Epithelial cell of esophagus (primary cell): ENCODE measurements at regions not wholly inside any gene's neighbourhood (a gene's known extent, or its start where the extent isn't known, plus 50 kb on each side); places are given as distances from the start of the nearest gene placed in this dataset.
A peak's percentile ranks its signal among the peaks of the same experiment; 100 is the strongest.

ENCODE experiments used
- DNase-seq: peaks from one replicate; pipeline ENCODE4 v3.0.0; 2010; ENCODE audit warnings: low read depth
- H3K4me3 ChIP-seq: 2 replicates; pipeline ENCODE4 v1.5.1; 2011; ENCODE audit warnings: mild to moderate bottlenecking, low read length, control low read depth
- CTCF ChIP-seq: IDR thresholded peaks from 2 replicates; pipeline ENCODE4 v1.5.1; 2011; ENCODE audit warnings: low read depth, mild to moderate bottlenecking, low read length, control low read depth, inconsistent platforms; ENCODE audit not compliant: insufficient read depth; ENCODE audit errors: missing control alignments

DNA sequence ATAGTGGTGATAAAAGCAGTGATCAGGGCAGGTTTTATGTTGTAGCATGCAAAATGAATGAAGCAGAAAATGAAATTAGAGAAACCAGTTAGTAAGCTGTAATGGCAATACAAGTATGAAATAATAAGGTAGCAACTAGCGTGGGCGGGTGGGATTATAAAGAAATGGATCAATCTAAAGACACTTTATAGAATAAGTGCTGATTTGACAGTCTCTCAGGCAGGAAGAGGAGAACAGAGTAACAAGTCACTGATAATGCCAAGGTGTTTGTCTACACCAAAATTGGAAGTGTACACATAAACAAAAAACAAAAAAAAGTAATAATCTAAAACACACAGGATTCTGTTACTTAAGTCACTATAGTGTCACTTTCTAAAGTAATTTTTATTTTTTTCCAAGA lies 51.0 kb upstream of the PCBP1 start:
- no peak for TF ChIP-seq CTCF
- no peak overlapping the region for H3K4me3 ChIP-seq
- DNase-seq = no peak

DNA sequence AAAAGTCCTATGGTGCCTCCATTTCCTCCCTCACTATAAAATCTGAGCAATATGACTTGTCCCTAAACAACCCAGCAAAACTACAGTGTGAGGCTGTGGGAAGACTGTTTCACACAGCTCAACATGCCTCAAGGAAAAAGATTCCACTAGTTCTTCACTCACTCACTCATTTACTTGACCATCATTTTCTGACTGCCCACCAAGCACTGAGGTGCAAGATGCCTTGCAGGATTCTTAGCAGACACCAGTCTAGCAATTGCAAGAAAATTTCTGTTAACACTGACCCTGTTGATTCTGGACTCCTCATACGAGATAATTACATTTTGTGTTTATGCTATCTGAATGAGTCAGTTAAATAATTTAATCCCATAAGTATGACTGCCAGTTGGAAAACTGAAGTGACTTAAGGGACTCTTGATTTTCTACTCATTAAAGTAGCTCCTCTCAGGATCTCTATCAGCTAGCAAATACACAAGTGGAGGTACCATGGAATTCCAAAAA lies 51.9 kb upstream of the PCBP1 start:
- DNase-seq = peak; percentile 10
- H3K4me3 ChIP-seq = no peak overlapping the region
- no peak for TF ChIP-seq CTCF

DNA sequence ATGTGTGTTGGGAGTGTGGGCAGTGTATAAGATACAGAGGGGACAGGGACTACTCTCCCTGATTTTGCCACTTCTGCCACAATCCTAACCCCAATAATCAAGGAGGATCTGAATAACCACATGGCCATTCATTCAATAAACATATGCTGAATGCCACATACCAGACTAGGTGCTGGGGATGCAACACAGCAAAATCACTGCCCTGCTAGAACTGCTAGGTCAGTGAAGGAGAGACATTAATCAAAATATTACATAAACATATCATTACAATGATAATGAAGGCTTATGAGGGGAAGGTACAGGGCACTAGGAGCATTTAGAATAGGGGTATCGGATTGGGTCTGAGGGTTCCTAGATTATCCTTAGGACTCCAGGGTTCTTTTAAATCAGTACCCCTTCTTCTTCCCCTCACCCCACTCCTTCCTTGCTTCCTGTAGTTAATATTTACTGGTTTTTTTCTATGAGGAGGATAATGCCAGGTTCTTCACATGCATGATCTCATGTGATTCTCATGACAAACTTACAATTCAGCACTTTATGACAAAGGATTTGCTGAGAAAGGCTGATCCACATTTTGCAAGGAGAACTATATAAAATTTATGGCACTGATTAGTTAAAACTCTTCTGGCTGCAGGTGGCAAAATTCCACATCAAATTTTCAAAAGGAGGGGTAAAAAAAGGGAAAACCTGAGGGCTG lies 56.4 kb upstream of the PCBP1 start:
- no peak for DNase-seq
- no peak for TF ChIP-seq CTCF
- no peak overlapping the region for H3K4me3 ChIP-seq

DNA sequence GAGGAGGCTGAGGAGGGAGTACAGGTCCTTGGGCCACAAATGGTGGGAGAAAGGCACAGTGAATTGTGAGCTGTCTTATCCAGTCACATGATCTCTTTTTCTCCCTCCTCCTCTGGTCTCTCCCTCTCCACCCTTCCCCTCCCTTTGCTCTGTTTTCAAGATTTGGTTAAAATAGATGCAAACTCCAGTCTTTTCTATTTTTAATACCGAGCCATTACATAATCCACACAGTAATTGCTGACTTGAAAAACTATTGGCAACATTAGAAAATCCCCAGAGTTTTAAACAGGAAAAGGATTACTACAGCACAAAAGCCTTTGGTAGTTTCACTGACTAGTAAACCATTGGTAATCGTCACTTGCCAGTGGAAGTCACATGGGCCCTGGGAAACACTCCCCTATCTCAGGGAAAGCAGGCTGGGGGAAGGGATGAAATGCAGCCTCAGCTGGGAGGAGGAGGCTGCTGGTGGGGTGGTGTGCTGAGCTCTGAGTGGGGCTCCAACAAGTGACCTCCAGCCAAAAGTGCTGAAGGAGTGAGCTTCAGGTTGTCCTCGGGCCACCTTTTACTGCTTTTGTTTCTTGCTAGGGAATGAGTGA lies 57.4 kb upstream of the PCBP1 start:
- peak; percentile 33 for DNase-seq
- no peak for TF ChIP-seq CTCF
- H3K4me3 ChIP-seq = no peak overlapping the region

DNA sequence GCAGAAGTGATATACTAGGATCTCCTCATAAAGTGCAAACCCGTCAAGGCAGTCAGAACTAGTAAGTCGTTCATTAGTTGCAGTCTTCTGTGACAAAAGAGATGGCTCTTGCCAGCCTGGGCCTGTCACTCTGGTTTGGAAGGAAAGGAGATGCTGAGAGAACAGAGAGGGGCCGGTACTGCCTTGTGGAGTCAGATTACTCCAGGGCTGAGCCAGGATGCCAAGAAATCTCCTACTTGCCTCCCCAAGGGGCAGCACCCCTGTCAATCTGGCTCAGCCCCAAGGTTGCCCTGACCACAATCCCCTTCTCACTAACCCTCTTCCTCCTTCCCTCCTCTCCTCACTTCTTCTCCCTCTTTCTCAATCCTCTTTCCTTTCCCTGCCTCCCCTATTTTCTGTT lies 62.9 kb upstream of the ASPRV1 start:
- H3K4me3 ChIP-seq = no peak overlapping the region
- no peak for DNase-seq
- TF ChIP-seq CTCF = no peak

DNA sequence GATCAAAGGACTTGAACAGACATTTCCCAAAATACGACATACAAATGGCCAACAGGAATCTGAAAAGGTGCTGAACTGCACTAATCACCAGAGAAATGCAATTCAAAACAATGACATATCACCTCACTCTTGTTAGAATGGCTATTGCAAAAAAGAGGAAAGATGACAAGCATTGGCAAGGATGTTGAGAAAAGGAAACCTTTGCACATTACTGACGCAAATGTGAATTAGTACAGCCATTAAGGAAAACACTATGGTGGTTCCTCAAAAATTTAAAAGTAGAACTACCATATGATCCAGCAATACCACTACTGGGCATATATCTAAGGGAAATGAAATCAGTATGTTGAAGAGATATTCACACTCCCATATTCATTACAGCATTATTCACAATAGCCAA lies 57.7 kb upstream of the ASPRV1 start:
- H3K4me3 ChIP-seq = no peak overlapping the region
- no peak for DNase-seq
- TF ChIP-seq CTCF = no peak

DNA sequence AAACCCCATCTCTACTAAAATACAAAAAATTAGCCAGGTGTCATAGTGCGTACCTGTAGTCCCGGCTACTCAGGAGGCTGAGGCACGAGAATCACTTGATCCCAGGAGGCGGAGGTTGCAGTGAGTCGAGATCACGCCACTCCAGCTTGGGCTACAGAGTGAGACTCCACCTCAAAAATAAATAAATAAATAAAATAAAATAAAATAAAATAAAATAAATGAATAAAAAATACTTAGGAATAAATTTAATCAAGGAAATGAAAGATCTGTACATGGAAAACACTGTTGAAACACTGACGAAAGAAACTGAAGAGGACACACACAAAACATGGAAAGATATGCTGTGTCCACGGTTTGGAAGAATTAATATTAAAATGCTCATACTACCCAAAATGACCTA lies 56.5 kb upstream of the ASPRV1 start:
- H3K4me3 ChIP-seq = no peak overlapping the region
- no peak for DNase-seq
- no peak for TF ChIP-seq CTCF
